ENCODE measurements at regions not wholly inside any gene's neighbourhood (a gene's known extent, or its start where the extent isn't known, plus 50 kb on each side); places are given as distances from the start of the nearest gene placed in this dataset.
"Not testable (repeated sequence)": the region's sequence is repeated elsewhere in the genome, so short reads cannot be mapped to it uniquely, and the experiment has no call there.

GRCh38 chr5:27119736-27120321 lies 81.4 kb upstream of the CDH9 start:
- TF ChIP-seq, protein P1, sequence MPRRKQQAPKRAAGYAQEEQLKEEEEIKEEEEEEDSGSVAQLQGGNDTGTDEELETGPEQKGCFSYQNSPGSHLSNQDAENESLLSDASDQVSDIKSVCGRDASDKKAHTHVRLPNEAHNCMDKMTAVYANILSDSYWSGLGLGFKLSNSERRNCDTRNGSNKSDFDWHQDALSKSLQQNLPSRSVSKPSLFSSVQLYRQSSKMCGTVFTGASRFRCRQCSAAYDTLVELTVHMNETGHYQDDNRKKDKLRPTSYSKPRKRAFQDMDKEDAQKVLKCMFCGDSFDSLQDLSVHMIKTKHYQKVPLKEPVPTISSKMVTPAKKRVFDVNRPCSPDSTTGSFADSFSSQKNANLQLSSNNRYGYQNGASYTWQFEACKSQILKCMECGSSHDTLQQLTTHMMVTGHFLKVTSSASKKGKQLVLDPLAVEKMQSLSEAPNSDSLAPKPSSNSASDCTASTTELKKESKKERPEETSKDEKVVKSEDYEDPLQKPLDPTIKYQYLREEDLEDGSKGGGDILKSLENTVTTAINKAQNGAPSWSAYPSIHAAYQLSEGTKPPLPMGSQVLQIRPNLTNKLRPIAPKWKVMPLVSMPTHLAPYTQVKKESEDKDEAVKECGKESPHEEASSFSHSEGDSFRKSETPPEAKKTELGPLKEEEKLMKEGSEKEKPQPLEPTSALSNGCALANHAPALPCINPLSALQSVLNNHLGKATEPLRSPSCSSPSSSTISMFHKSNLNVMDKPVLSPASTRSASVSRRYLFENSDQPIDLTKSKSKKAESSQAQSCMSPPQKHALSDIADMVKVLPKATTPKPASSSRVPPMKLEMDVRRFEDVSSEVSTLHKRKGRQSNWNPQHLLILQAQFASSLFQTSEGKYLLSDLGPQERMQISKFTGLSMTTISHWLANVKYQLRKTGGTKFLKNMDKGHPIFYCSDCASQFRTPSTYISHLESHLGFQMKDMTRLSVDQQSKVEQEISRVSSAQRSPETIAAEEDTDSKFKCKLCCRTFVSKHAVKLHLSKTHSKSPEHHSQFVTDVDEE (CRISPR knock-in tag; IDR thresholded peaks at IDR 0.05) = not testable (repeated sequence)
- TF ChIP-seq RARB (CRISPR knock-in tag; IDR thresholded peaks at IDR 0.05); TOX (CRISPR knock-in tag; IDR thresholded peaks at IDR 0.05; ENCODE audit: borderline replicate concordance); CSRNP3 (CRISPR knock-in tag; IDR thresholded peaks at IDR 0.05); ZFP3 (CRISPR knock-in tag; IDR thresholded peaks at IDR 0.05): not testable (repeated sequence)

All from SK-N-SH treated with all-trans-retinoic acid at 6 μM for 48 hours (cell line).